Spleen (tissue), 7 donors: ENCODE measurements at regions not wholly inside any gene's neighbourhood (a gene's known extent, or its start where the extent isn't known, plus 50 kb on each side); places are given as distances from the start of the nearest gene placed in this dataset.

Experiments
- CTCF ChIP-seq, 11 experiments: fragments of 200-600 bp in 7 of 11; fragments of 450-650 bp in 4 of 11; sonication (generic) in 4 of 11; IDR thresholded peaks in 8 of 11; conservative IDR thresholded peaks in 3 of 11; 1 replicate in 7 of 11; 2 replicates in 4 of 11; pipeline versions ENCODE4 v1.4.0 to v1.8.0; 2016 to 2021; ENCODE audit warnings: antibody characterized with exemption in 11 of 11, inconsistent platforms in 4 of 11, mild to moderate bottlenecking in 1 of 11
- POLR2A ChIP-seq, 3 donors: fragments of 450-650 bp; IDR thresholded peaks; one replicate each; pipeline ENCODE4 v1.5.1; 2017; ENCODE audit warnings: antibody characterized with exemption in 3 of 3, mild to moderate bottlenecking in 1 of 3
- donor health status: DM: no; HTN: no; CAD: no; lungs with moderate emphysema.
- donor health status: DM: no; HTN: no; CAD: no.
- donor health status: DM: no; HTN: no; CAD: no.

- TF ChIP-seq POLR2A (IDR thresholded peaks at IDR 0.05) = no peak
- TF ChIP-seq CTCF (IDR thresholded peaks at IDR 0.05 in 8 of 11, conservative IDR thresholded peaks at IDR 0.05 in 3 of 11) = no peak
These were observed 131.1 kb upstream of the DNAJC10 start for GRCh38 chr2:182585001-182585400.
